HCT116 (cell line): ENCODE measurements at regions not wholly inside any gene's neighbourhood (a gene's known extent, or its start where the extent isn't known, plus 50 kb on each side); places are given as distances from the start of the nearest gene placed in this dataset.

Source experiments
- ATAC-seq: fragments of 200-7000 bp; cut with Tn5 transposase; 2 replicates; pipeline ENCODE4 v1.9.1; 2020; ENCODE audit warnings: mild to moderate bottlenecking, moderate library complexity
- BruUV-seq: library from RNA; stranded (reverse); fragments of 400-500 nt; replicated peaks from 2 replicates; lab custom pipeline; 2021; lab: Mats Ljungman, UMichigan
- CTCF ChIA-PET: fragments of 300-600 bp; sonication (Branson Sonifier 250); formaldehyde crosslinking; loops from one replicate; lab custom pipeline; 2021; ENCODE audit warnings: antibody characterized with exemption; lab: Charles Lee
- POLR2A ChIA-PET: fragments of 300-600, 350-600 bp; sonication (Branson Sonifier 250); formaldehyde crosslinking; loops from one replicate; lab custom pipeline; 2021; ENCODE audit warnings: antibody characterized with exemption; lab: Charles Lee
- RAD21 ChIA-PET, 2 experiments: fragments of 300-600 bp; sonication (Branson Sonifier 250); formaldehyde crosslinking; loops; one replicate each; lab custom pipeline; 2023; ENCODE audit warnings: low total read pairs in 2 of 2; ENCODE audit not compliant: uncharacterized antibody in 2 of 2, unreplicated experiment in 2 of 2, low non-redundant PET in 1 of 2; lab: Charles Lee
- DNase-seq: peaks from one replicate; pipeline ENCODE4 v3.0.0-alpha.2; 2010; ENCODE audit warnings: low read depth, low spot score
- H2AFZ ChIP-seq: fragments of 200-600 bp; shearing (Covaris generic), sonication (generic); 2 replicates; pipeline ENCODE4 v1.6.1; 2017; ENCODE audit warnings: low read depth, mixed run types, mixed read lengths, antibody characterized with exemption, low read length; ENCODE audit not compliant: poor library complexity, severe bottlenecking
- H3K27ac ChIP-seq: 2 replicates; pipeline ENCODE4 v1.5.1; 2012; ENCODE audit warnings: low read depth, low read length
- H3K27me3 ChIP-seq: fragments of 200-600 bp; sonication (generic); 2 replicates; pipeline ENCODE4 v1.6.1; 2016; ENCODE audit warnings: mixed run types, low read length, mixed read lengths; ENCODE audit not compliant: insufficient read depth
- H3K36me3 ChIP-seq, 2 experiments: fragments of 200-500 bp in 1 of 2; fragments of 200-600 bp in 1 of 2; sonication (Bioruptor generic) in 1 of 2; sonication (generic) in 1 of 2; 2 replicates each; pipeline versions ENCODE4 v1.5.1 to v1.6.1; 2014 to 2016; ENCODE audit warnings: low read length in 2 of 2, inconsistent platforms in 1 of 2, mixed read lengths in 1 of 2, mixed run types in 1 of 2; ENCODE audit not compliant: insufficient read depth in 2 of 2, control insufficient read depth in 1 of 2
- H3K4me1 ChIP-seq, 2 experiments: fragments of 200-600 bp in 1 of 2; sonication (generic) in 1 of 2; 2 replicates each; pipeline versions ENCODE4 v1.5.1 to v1.6.1; 2012 to 2017; ENCODE audit warnings: low read length in 2 of 2, inconsistent platforms in 1 of 2, mild to moderate bottlenecking in 1 of 2, mixed read lengths in 1 of 2, mixed run types in 1 of 2, moderate library complexity in 1 of 2; ENCODE audit not compliant: insufficient read depth in 2 of 2, control insufficient read depth in 1 of 2
- H3K4me2 ChIP-seq: fragments of 200-600 bp; sonication (generic); 2 replicates; pipeline ENCODE4 v1.6.1; 2017; ENCODE audit warnings: mixed run types, low read length, mixed read lengths
- H3K4me3 ChIP-seq, 2 experiments: fragments of 200-600 bp in 1 of 2; sonication (generic) in 1 of 2; replicated peaks in 1 of 2; 2 replicates each; pipeline ENCODE4 v1.5.1; 2011 to 2016; ENCODE audit warnings: low read length in 2 of 2, control low read depth in 1 of 2, low read depth in 1 of 2, mild to moderate bottlenecking in 1 of 2, mixed read lengths in 1 of 2, mixed run types in 1 of 2
- H3K79me2 ChIP-seq: fragments of 200-600 bp; sonication (generic); 2 replicates; pipeline ENCODE4 v1.6.1; 2017; ENCODE audit warnings: mild to moderate bottlenecking, mixed run types, low read length, moderate library complexity, mixed read lengths; ENCODE audit not compliant: insufficient read depth
- H3K9ac ChIP-seq: fragments of 200-600 bp; sonication (generic); 2 replicates; pipeline ENCODE4 v1.6.1; 2016; ENCODE audit warnings: low read length, mixed read lengths
- H3K9me2 ChIP-seq: fragments of 200-600 bp; sonication (generic), shearing (Covaris generic); 2 replicates; pipeline ENCODE4 v1.6.1; 2017; ENCODE audit warnings: mixed run types, mild to moderate bottlenecking, moderate library complexity; ENCODE audit not compliant: insufficient read depth
- H3K9me3 ChIP-seq, 2 experiments: fragments of 200-500 bp in 1 of 2; fragments of 200-600 bp in 1 of 2; sonication (Bioruptor generic) in 1 of 2; sonication (generic) in 1 of 2; 2 replicates each; pipeline ENCODE4 v1.6.1; 2014 to 2017; ENCODE audit warnings: low read length in 2 of 2, mixed read lengths in 2 of 2, inconsistent platforms in 1 of 2, low read depth in 1 of 2, mild to moderate bottlenecking in 1 of 2, mixed run types in 1 of 2, moderate library complexity in 1 of 2; ENCODE audit not compliant: control insufficient read depth in 1 of 2, insufficient read depth in 1 of 2
- H4K20me1 ChIP-seq: fragments of 200-600 bp; sonication (generic), shearing (Covaris generic); 2 replicates; pipeline ENCODE4 v1.6.1; 2017; ENCODE audit warnings: mixed run types, mild to moderate bottlenecking, moderate library complexity; ENCODE audit not compliant: insufficient read depth
- CEBPB ChIP-seq: IDR thresholded peaks from 2 replicates; pipeline ENCODE4 v1.6.1; 2012; ENCODE audit warnings: low read depth
- EGR1 ChIP-seq: IDR thresholded peaks from 2 replicates; pipeline ENCODE4 v1.6.1; 2012; ENCODE audit warnings: low read depth
- EZH2phosphoT487 ChIP-seq: fragments of 200-600 bp; IDR thresholded peaks from 2 replicates; pipeline ENCODE4 v1.6.1; 2018; ENCODE audit warnings: antibody characterized with exemption, borderline replicate concordance
- POLR2AphosphoS5 ChIP-seq: IDR thresholded peaks from 2 replicates; pipeline ENCODE4 v1.6.1; 2011; ENCODE audit warnings: mild to moderate bottlenecking, low read depth, low read length, moderate library complexity
- SIN3A ChIP-seq: IDR thresholded peaks from 2 replicates; pipeline ENCODE4 v1.6.1; 2012; ENCODE audit warnings: low read depth
- YY1 ChIP-seq: IDR thresholded peaks from 2 replicates; pipeline ENCODE4 v1.6.1; 2011; ENCODE audit warnings: low read length, low read depth, moderate library complexity, mild to moderate bottlenecking; ENCODE audit not compliant: insufficient replicate concordance; ENCODE audit errors: extremely low read depth
- ZFX ChIP-seq: fragments of 450-650 bp; IDR thresholded peaks from 2 replicates; pipeline ENCODE4 v1.6.1; 2017
- ZNF274 ChIP-seq: fragments of 200-500 bp; sonication (Bioruptor generic); IDR thresholded peaks from 2 replicates; pipeline ENCODE4 v1.6.1; 2014; ENCODE audit warnings: mild to moderate bottlenecking, low read depth, low read length, inconsistent platforms
- intact Hi-C: fragments of 100-400 bp; cut with micrococcal nuclease; formaldehyde crosslinking; loops from 2 replicates; pipeline ENCODE4 v1.10.0; 2022
- TF ChIP-seq, protein P1 (sequence below): IDR thresholded peaks from 2 replicates; pipeline ENCODE4 v1.6.1; 2012; ENCODE audit warnings: low read depth
- TF ChIP-seq, protein P2 (sequence below): IDR thresholded peaks from 2 replicates; pipeline ENCODE4 v1.6.1; 2012
- TF ChIP-seq, protein P3 (sequence below): IDR thresholded peaks from 2 replicates; pipeline ENCODE4 v1.6.1; 2012

DNA sequence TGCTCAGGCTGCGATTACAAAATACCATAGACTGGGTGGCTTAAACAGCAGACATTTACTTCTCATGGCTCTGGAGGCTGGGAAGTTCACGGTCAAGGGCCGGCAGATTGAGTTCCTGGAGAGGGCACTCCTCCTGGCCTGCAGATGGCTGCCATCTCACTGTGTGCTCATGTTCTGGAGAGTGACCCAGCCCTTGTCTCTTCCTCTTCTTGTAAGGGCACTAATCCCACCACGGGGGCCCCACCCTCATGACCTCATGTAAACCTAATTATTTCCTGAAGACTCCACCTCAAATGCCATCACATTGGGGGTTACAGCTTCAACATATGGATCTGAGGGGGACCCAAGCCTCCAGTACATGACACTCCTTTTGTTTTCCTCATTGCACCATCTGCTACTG lies 56.0 kb upstream of the CLDN10 start (continued):
- TF ChIP-seq, protein P1, sequence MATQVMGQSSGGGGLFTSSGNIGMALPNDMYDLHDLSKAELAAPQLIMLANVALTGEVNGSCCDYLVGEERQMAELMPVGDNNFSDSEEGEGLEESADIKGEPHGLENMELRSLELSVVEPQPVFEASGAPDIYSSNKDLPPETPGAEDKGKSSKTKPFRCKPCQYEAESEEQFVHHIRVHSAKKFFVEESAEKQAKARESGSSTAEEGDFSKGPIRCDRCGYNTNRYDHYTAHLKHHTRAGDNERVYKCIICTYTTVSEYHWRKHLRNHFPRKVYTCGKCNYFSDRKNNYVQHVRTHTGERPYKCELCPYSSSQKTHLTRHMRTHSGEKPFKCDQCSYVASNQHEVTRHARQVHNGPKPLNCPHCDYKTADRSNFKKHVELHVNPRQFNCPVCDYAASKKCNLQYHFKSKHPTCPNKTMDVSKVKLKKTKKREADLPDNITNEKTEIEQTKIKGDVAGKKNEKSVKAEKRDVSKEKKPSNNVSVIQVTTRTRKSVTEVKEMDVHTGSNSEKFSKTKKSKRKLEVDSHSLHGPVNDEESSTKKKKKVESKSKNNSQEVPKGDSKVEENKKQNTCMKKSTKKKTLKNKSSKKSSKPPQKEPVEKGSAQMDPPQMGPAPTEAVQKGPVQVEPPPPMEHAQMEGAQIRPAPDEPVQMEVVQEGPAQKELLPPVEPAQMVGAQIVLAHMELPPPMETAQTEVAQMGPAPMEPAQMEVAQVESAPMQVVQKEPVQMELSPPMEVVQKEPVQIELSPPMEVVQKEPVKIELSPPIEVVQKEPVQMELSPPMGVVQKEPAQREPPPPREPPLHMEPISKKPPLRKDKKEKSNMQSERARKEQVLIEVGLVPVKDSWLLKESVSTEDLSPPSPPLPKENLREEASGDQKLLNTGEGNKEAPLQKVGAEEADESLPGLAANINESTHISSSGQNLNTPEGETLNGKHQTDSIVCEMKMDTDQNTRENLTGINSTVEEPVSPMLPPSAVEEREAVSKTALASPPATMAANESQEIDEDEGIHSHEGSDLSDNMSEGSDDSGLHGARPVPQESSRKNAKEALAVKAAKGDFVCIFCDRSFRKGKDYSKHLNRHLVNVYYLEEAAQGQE: no peak
- no peak for TF ChIP-seq ZNF274

DNA sequence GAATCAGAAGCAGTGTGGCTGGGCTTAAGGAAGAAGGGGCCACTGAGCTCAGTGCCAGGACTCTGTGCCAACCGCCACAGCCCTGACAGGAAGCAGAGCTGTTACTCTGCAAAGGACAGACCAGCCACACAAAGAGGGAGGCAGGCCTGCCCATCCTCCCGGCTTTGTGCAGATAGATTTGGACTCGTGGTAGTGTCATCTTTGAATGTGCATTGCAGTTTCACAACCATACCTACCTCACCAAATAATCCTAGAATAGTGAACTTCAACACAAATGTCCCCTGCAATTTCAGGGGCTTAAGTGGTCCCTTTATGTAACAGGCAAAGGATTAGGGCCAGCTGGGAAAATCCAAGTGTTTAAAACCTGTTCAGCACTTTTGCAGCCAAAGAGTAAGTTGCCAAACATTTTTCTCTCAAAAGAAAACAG lies 55.1 kb upstream of the CLDN10 start:
- no peak overlapping the region for H3K4me3 ChIP-seq

More for the DNA sequence above, 55.1 kb upstream of the CLDN10 start:
- TF ChIP-seq, protein P1: no peak
- TF ChIP-seq, protein P2, sequence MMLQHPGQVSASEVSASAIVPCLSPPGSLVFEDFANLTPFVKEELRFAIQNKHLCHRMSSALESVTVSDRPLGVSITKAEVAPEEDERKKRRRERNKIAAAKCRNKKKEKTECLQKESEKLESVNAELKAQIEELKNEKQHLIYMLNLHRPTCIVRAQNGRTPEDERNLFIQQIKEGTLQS: no peak
- TF ChIP-seq SIN3A (no peak), YY1 (no peak), POLR2AphosphoS5 (no peak), ZNF274 (no peak), ZFX (no peak), CEBPB (no peak), EGR1 (no peak), EZH2phosphoT487 (no peak)
- TF ChIP-seq, protein P3, sequence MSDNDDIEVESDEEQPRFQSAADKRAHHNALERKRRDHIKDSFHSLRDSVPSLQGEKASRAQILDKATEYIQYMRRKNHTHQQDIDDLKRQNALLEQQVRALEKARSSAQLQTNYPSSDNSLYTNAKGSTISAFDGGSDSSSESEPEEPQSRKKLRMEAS: no peak
- H3K36me3 ChIP-seq: no peaks in the 10 kb centered on the region
- no peak for ATAC-seq
- no peaks in the 10 kb centered on the region for H3K79me2 ChIP-seq
- RAD21 ChIA-PET: no interaction called here
- H2AFZ ChIP-seq: no peak overlapping the region
- BruUV-seq: no TSS peak
- CTCF ChIA-PET: no interaction called here
- no peaks in the 10 kb centered on the region for H4K20me1 ChIP-seq
- no peak overlapping the region for H3K27ac ChIP-seq
- peaks cover 0 to 5% of the 10 kb centered on the region in 2 experiments; a peak in 1 of 4 replicates for H3K9me3 ChIP-seq
- H3K27me3 ChIP-seq: no peaks in the 10 kb centered on the region
- H3K9ac ChIP-seq: no peak overlapping the region
- intact Hi-C loops: no loop called here
- POLR2A ChIA-PET: no interaction called here
- H3K4me1 ChIP-seq: peaks cover 0 to under 1% of the 10 kb centered on the region in 2 experiments; a peak in 2 of 4 replicates
- no peak overlapping the region for H3K4me2 ChIP-seq
- no peak for DNase-seq
- H3K9me2 ChIP-seq: no peaks in the 10 kb centered on the region
